ENCODE measurements at regions not wholly inside any gene's neighbourhood (a gene's known extent, or its start where the extent isn't known, plus 50 kb on each side); places are given as distances from the start of the nearest gene placed in this dataset.

DNA sequence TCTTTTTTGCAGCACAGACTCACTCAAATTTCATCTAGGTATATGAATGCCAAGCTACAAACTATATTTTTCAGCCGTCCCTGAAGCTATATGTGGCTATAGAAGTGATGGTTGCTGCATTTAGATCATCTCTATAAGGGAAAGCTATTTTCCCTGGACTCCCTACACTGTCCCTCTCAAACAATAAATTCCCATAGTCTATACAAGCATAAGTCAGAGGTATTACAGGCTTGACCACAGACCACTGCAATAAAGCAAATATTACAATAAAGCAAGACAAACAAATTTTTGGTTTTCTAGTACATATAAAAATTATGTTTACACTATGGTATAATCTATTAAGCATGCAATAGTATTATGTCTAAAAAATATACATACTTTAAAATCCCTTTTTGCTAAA is 1015.5 kb upstream of the LRRN3 start:
- TF ChIP-seq, protein P1, sequence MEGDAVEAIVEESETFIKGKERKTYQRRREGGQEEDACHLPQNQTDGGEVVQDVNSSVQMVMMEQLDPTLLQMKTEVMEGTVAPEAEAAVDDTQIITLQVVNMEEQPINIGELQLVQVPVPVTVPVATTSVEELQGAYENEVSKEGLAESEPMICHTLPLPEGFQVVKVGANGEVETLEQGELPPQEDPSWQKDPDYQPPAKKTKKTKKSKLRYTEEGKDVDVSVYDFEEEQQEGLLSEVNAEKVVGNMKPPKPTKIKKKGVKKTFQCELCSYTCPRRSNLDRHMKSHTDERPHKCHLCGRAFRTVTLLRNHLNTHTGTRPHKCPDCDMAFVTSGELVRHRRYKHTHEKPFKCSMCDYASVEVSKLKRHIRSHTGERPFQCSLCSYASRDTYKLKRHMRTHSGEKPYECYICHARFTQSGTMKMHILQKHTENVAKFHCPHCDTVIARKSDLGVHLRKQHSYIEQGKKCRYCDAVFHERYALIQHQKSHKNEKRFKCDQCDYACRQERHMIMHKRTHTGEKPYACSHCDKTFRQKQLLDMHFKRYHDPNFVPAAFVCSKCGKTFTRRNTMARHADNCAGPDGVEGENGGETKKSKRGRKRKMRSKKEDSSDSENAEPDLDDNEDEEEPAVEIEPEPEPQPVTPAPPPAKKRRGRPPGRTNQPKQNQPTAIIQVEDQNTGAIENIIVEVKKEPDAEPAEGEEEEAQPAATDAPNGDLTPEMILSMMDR (IDR thresholded peaks at IDR 0.05; ENCODE audit: low read length), result no peak
- TF ChIP-seq EZH2 (IDR thresholded peaks at IDR 0.05; ENCODE audit: borderline replicate concordance, low read length), result no peak
